Ovary (tissue), 7 donors: ENCODE measurements at regions not wholly inside any gene's neighbourhood (a gene's known extent, or its start where the extent isn't known, plus 50 kb on each side); places are given as distances from the start of the nearest gene placed in this dataset.

Experiments used
- DNase-seq, 5 donors: peaks; one replicate each; pipeline ENCODE4 v3.0.0-alpha.2; 2019 to 2020
- H3K27ac ChIP-seq, 2 donors: fragments of 200-600 bp; one replicate each; pipeline versions ENCODE4 v1.5.1 to v1.8.0; 2019 to 2022
- H3K27me3 ChIP-seq: fragments of 200-600 bp; one replicate; pipeline ENCODE4 v1.8.0; 2022
- H3K36me3 ChIP-seq: fragments of 200-600 bp; sonication (generic); one replicate; pipeline ENCODE4 v1.5.1; 2019
- H3K4me1 ChIP-seq: one replicate; pipeline ENCODE4 v1.8.1; 2013; ENCODE audit warnings: mild to moderate bottlenecking, moderate library complexity; ENCODE audit not compliant: insufficient read depth
- H3K4me3 ChIP-seq: fragments of 200-600 bp; sonication (generic); one replicate; pipeline ENCODE4 v1.5.1; 2017
- H3K9me3 ChIP-seq, 2 donors: fragments of 200-600 bp in 1 of 2; sonication (generic) in 1 of 2; one replicate each; pipeline versions ENCODE4 v1.5.1 to v1.8.1; 2013 to 2019; ENCODE audit warnings: mild to moderate bottlenecking in 1 of 2, moderate library complexity in 1 of 2
- CTCF ChIP-seq, 3 donors: fragments of 450-650 bp in 2 of 3; fragments of 200-600 bp in 1 of 3; IDR thresholded peaks; one replicate each; pipeline versions ENCODE4 v1.5.1 to v1.8.0; 2016 to 2022; ENCODE audit warnings: antibody characterized with exemption in 3 of 3, mild to moderate bottlenecking in 1 of 3
- EP300 ChIP-seq: sonication (generic); formaldehyde crosslinking; IDR thresholded peaks from one replicate; pipeline ENCODE4 v1.6.1; 2017; ENCODE audit warnings: antibody characterized with exemption
- POLR2A ChIP-seq: fragments of 450-650 bp; IDR thresholded peaks from one replicate; pipeline ENCODE4 v1.6.1; 2017; ENCODE audit warnings: antibody characterized with exemption, mild to moderate bottlenecking, moderate library complexity
- WGBS, 3 donors: extraction: QIAGEN DNeasy Blood & Tissue Kit in 1 of 3; methylation state at CpG; one replicate each; pipeline versions ENCODE4 v1.1.5 to v1.1.7; 2013 to 2017; 5-methylcytosine and 5-hydroxymethylcytosine counted together
- intact Hi-C, 4 donors: fragments of 100-400 bp; cut with DNase I; formaldehyde crosslinking; loops; one replicate each; pipeline versions ENCODE4 v1.11.0 to v1.15.1; 2022 to 2023
- donor health status: DM: no; HTN: no; CAD: no; lungs with moderate emphysema.
- donor health status: DM: no; HTN: no; CAD: no.
- donor health status: Bipolar disorder and iron deficiency.
- donor health status: DM: no; HTN: no; CAD: no.
- donor health status: DM: yes; HTN: yes; CAD: no.

GRCh38 chr10:21279217-21279575 lies 246.3 kb downstream of the SKIDA1 start:
- 82 to 88% (median 86%) methylated on average over 3 of the region's 3 CpGs for WGBS, 3 donors
- intact Hi-C loops, result loop anchor here (2.0 to 10.0 kb wide), 4 partner anchors 216 to 453 kb away; no protein-coding TSS in a partner anchor
- Histone ChIP-seq H3K36me3 (no peaks in the 10 kb centered on the region), H3K4me1 (peaks cover 4% of the 10 kb centered on the region), H3K4me3 (no peak overlapping the region), H3K9me3 (no peaks in the 10 kb centered on the region), H3K27me3 (no peaks in the 10 kb centered on the region), H3K27ac (no peak overlapping the region)
- DNase-seq, result no peak
- TF ChIP-seq POLR2A (no peak), CTCF (IDR thresholded peaks at IDR 0.05) (no peak), EP300 (no peak)

GRCh38 chr10:21278491-21279216 lies 246.8 kb downstream of the SKIDA1 start:
- 11 to 28% (median 21%) methylated on average over 7 to 8 of the region's 8 CpGs for WGBS, 3 donors
- intact Hi-C loops, result loop anchor here (2.0 to 10.0 kb wide), 4 partner anchors 216 to 454 kb away; no protein-coding TSS in a partner anchor
- Histone ChIP-seq H3K4me1 (peaks cover 4% of the 10 kb centered on the region), H3K4me3 (no peak overlapping the region), H3K36me3 (no peaks in the 10 kb centered on the region), H3K27ac (no peak overlapping the region), H3K9me3 (no peaks in the 10 kb centered on the region), H3K27me3 (no peaks in the 10 kb centered on the region)
- TF ChIP-seq POLR2A (no peak), EP300 (no peak), CTCF (IDR thresholded peaks at IDR 0.05) (peak; percentile 64 to 82 (median 65))
- DNase-seq, result peak; percentile 94 to 97 (median 95)

- no peaks in the 10 kb centered on the region for H3K27me3 ChIP-seq
- no peaks in the 10 kb centered on the region for H3K4me1 ChIP-seq
- no peak overlapping the region for H3K27ac ChIP-seq
- intact Hi-C loops, result loop anchor here in 1 of 4 donors (10.0 kb wide), 1 partner anchor 221 kb away; no protein-coding TSS in a partner anchor
- H3K9me3 ChIP-seq, result no peaks in the 10 kb centered on the region
- WGBS, 3 donors, result 94 to 97% (median 95%) methylated on average over 3 of the region's 3 CpGs
- H3K36me3 ChIP-seq, result no peaks in the 10 kb centered on the region
- no peak for DNase-seq
- TF ChIP-seq CTCF (IDR thresholded peaks at IDR 0.05) (no peak), POLR2A (no peak), EP300 (no peak)
- H3K4me3 ChIP-seq, result no peak overlapping the region
Observed at GRCh38 chr10:21273400-21273968, 252.0 kb downstream of the SKIDA1 start.

GRCh38 chr10:21272643-21273399 lies 252.7 kb downstream of the SKIDA1 start:
- Histone ChIP-seq H3K27me3 (no peaks in the 10 kb centered on the region), H3K4me1 (no peaks in the 10 kb centered on the region), H3K27ac (no peak overlapping the region), H3K4me3 (no peak overlapping the region), H3K36me3 (no peaks in the 10 kb centered on the region), H3K9me3 (no peaks in the 10 kb centered on the region)
- intact Hi-C loops, result loop anchor here in 1 of 4 donors (10.0 kb wide), 1 partner anchor 222 kb away; no protein-coding TSS in a partner anchor
- 89 to 93% (median 89%) methylated on average over 4 of the region's 4 CpGs for WGBS, 3 donors
- no peak for TF ChIP-seq POLR2A
- TF ChIP-seq CTCF (IDR thresholded peaks at IDR 0.05), result no peak
- TF ChIP-seq EP300, result no peak
- no peak for DNase-seq
